ENCODE measurements at regions not wholly inside any gene's neighbourhood (a gene's known extent, or its start where the extent isn't known, plus 50 kb on each side); places are given as distances from the start of the nearest gene placed in this dataset.

GRCh38 chr10:36451391-36451970 lies 673.9 kb upstream of the ANKRD30A start:
- H3K4me1 ChIP-seq (ENCODE audit: control insufficient read depth in 1 of 2, insufficient read depth in 2 of 2, low read length in 2 of 2): no peaks in the 10 kb centered on the region
- no peak for TF ChIP-seq SIN3A (IDR thresholded peaks at IDR 0.05; ENCODE audit: low read depth)
- no peak for TF ChIP-seq CEBPB (IDR thresholded peaks at IDR 0.05; ENCODE audit: low read depth)
- TF ChIP-seq, protein P1, sequence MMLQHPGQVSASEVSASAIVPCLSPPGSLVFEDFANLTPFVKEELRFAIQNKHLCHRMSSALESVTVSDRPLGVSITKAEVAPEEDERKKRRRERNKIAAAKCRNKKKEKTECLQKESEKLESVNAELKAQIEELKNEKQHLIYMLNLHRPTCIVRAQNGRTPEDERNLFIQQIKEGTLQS (IDR thresholded peaks at IDR 0.05): no peak
- TF ChIP-seq, protein P2, sequence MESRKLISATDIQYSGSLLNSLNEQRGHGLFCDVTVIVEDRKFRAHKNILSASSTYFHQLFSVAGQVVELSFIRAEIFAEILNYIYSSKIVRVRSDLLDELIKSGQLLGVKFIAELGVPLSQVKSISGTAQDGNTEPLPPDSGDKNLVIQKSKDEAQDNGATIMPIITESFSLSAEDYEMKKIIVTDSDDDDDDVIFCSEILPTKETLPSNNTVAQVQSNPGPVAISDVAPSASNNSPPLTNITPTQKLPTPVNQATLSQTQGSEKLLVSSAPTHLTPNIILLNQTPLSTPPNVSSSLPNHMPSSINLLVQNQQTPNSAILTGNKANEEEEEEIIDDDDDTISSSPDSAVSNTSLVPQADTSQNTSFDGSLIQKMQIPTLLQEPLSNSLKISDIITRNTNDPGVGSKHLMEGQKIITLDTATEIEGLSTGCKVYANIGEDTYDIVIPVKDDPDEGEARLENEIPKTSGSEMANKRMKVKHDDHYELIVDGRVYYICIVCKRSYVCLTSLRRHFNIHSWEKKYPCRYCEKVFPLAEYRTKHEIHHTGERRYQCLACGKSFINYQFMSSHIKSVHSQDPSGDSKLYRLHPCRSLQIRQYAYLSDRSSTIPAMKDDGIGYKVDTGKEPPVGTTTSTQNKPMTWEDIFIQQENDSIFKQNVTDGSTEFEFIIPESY (IDR thresholded peaks at IDR 0.05; ENCODE audit: extremely low read depth, insufficient replicate concordance, low read length): no peak
- TF ChIP-seq CTCF (IDR thresholded peaks at IDR 0.05 in 2 of 3, conservative IDR thresholded peaks at IDR 0.05 in 1 of 3; ENCODE audit: borderline replicate concordance in 1 of 3, insufficient read depth in 1 of 3, low read depth in 2 of 3, low read length in 2 of 3): no peak
- TF ChIP-seq SRF (IDR thresholded peaks at IDR 0.05; ENCODE audit: low read depth): no peak
- no peaks in the 10 kb centered on the region for H3K36me3 ChIP-seq (ENCODE audit: control insufficient read depth in 1 of 2, insufficient read depth in 2 of 2, low read length in 2 of 2)
- H3K27ac ChIP-seq (ENCODE audit: low read depth, low read length): no peak overlapping the region
- ATAC-seq (no peak), DNase-seq (ENCODE audit: low read depth, low spot score) (no peak)
- no peaks in the 10 kb centered on the region for H3K9me2 ChIP-seq (ENCODE audit: insufficient read depth)
- POLR2A ChIA-PET: no interaction called here
- no peaks in the 10 kb centered on the region for H3K79me2 ChIP-seq (ENCODE audit: insufficient read depth, low read length)
- peaks cover 15 to 24% of the 10 kb centered on the region in 2 experiments for H3K9me3 ChIP-seq (ENCODE audit: control insufficient read depth in 1 of 2, insufficient read depth in 1 of 2, low read depth in 1 of 2, low read length in 2 of 2)
- RAD21 ChIA-PET (ENCODE audit: low non-redundant PET in 1 of 2, low total read pairs in 2 of 2, uncharacterized antibody in 2 of 2, unreplicated experiment in 2 of 2): no interaction called here
- no peak overlapping the region for H3K4me3 ChIP-seq (replicated peaks in 1 of 2; ENCODE audit: low read depth in 1 of 2, low read length in 2 of 2)
- intact Hi-C loops (cut with micrococcal nuclease): no loop called here
- no TSS peak for BruUV-seq (replicated peaks)
- no peak overlapping the region for H3K4me2 ChIP-seq (ENCODE audit: low read length)
- H2AFZ ChIP-seq (ENCODE audit: low read depth, low read length, poor library complexity, severe bottlenecking): no peak overlapping the region
- CTCF ChIA-PET: no interaction called here
- no peak overlapping the region for H3K9ac ChIP-seq (ENCODE audit: low read length)
- H4K20me1 ChIP-seq (ENCODE audit: insufficient read depth): no peaks in the 10 kb centered on the region
- no peaks in the 10 kb centered on the region for H3K27me3 ChIP-seq (ENCODE audit: insufficient read depth, low read length)
